ENCODE measurements at regions not wholly inside any gene's neighbourhood (a gene's known extent, or its start where the extent isn't known, plus 50 kb on each side); places are given as distances from the start of the nearest gene placed in this dataset.

DNA sequence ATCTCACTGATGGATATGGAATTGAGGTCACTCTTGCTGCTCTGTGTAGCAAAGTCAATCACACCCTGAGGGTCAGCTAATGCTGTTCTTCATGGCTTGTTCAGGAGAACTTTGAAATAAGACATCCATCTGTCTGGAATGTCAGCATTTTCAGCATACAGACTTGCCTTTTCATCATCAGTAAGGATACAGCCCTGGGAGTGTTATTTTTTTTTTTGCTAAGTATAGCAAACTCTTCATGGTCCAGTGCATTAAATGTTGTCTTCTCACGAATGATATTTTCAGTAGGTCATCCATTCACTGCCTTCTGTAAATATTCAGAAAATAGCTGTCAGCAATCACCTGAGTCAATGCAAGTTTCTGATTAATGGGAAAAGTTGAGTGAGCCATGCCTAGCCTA is 268.8 kb upstream of the SMIM31 start:
- no peak for DNase-seq

DNA sequence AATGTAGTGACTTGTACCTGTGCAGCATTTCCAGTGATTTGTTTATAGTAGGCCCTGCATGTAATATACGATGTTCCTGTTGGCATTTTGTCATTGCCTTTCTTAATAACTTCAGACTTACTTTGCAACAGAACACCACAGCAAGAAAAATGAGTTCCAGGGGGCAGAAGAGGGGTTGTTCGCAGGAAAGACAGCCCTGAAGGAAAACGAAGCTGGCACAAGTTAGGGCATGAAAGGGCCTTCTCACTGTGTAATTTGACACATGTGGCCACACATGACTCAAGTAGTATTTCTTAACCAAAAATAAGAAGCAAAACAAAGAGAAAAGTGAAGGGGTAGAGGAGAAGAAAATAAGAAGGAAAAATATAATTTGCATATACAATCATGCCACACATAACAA is 265.8 kb upstream of the SMIM31 start:
- no peak for DNase-seq

DNA sequence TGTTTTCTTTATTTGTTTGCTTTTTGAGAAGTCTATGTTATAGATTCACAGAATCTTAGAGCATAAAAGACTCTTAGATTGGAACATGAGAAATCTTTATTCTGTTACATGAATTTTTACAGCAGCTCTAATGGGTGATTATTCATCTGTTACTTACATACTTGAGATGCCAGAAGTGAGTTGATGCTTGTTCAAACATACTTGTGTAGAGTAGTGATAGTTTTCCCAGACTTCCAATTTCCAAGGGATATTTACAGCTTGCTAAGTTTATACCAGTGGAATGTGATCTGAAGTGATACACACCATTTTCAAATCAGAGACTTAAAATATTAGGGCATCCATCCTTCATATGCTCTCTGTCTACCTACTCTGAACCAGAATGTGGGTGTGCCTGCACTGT is 252.9 kb upstream of the SMIM31 start:
- no peak for DNase-seq

DNA sequence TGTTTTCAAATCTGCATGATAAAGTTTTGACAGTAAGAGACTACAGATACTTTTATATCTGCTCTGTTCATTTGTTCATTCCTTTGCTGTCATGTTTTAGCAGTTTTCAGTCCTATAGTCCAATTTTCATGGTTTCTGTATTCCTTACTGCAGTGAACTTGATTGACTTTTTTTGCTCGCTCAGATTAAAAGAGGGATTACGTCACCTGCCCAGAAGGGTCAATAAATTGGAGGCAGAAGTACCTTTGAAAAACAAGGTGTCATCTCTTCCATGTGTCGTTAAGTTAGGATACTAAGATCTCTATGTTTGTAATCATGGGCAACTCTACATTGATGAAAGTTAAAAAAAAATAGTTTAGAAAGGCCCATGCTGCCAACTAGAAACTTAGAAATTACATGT is 250.1 kb upstream of the SMIM31 start:
- no peak for DNase-seq

DNA sequence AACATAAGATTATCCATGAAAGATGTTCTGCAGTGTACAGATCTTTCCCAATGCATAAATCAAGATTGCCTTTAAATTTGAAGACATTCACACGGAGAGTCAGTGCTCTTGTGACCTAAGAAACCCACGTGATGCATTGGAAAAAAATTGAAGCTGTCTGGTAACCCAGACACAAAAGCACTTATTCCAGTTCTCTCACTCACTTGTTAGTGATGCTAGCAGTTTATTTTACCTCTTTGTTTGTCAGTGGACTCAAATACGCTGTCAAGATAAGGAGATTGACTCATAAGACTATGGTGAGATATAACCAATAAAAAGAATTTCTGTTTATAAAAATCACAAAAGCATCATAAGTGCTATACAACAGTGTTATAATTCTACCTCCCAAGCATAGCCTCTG is 245.8 kb upstream of the SMIM31 start:
- no peak for DNase-seq

DNA sequence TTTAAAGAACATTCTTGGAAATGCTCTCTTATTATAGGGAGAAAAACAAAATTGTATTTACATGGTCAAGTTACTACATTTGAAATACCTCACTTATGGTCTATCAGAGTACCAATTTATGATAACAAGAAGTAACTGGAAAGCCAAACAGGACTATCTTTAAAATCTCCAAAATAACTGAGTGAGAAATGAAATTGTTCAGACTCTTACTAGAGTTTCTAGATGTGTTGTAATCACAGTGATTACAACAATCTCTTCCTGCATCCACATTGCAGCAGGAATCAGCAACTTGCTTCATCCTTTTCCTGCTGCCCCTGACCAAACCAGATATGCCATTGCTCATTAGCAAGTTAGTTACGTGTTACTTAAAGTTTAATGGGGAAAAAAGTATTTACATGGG is 245.2 kb upstream of the SMIM31 start:
- DNase-seq = peak in 1 of 2 donors; percentile 54

DNA sequence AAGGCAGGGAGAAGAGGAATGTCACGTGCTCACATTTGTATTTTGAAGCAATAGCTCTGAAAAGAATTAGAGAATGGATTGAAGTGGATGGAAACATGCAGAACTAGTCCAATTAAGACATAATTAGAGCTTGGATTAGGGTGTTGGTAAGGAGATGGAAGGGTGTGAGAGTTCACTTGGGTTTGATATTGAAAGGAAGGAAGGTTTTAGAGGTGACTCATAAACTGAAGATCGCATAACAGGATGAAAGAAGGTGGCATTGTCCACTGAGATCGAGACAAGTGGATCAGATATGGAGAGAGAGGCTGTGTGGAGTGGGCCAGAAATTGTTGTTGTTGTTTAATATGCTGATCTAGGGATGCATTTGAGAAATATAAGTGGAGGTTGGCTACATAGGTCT is 244.0 kb upstream of the SMIM31 start:
- no peak for DNase-seq

DNA sequence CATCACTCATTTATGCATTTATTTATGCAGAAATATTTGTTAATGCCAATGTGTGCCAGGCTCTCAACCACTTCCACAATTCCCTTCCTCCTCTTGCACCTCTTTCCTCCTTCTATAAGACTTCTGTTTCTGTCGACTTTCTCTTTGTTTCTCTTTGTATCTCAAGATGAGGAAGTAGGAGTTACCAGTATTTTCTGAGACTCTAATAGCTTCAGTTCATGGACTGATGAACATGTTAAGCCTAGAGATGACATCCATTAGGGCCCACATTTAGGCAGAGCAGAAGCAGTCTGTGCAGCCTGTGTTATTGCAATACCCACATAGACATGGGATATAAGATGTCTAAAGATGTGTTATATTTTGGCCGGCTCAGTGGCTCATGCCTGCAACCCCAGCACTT is 241.8 kb upstream of the SMIM31 start:
- no peak for DNase-seq

DNA sequence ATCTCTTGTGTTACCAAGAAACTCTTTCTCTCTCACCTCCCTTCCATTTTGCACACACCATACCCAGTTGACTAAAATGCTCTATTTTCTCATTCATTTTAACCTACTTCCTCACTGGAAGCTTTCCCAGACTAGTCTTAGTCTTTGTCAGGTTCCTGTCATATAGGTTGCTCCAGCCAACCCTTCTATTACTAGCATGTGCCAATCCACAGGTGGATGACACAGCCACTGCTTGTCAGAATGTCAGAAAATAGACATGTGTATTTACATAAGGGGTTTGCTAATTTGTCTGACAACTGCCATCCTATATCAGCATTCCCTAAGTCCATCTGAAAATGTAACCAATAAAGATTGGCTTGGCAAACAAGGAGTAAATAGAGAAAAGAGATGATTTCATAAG is 239.2 kb upstream of the SMIM31 start:
- DNase-seq = no peak

DNA sequence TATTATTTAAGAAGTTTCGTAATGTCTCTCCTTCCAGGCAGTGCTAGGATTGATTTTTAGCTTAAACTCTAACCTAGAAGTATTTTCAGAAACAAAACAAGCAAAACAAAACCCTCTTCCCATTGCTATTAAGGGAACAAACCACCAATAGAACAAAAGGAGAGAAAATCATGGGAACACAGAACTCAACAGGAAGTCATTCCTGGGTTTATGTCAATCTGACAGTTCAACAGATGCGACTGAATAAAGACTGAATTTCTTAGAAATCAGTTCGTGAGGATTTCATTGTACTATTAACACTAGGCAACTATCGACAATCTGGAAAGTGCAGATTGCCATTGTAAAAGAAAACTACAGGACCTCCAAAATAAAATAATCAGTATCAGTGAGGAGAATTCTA is 229.1 kb upstream of the SMIM31 start:
- no peak for DNase-seq

DNA sequence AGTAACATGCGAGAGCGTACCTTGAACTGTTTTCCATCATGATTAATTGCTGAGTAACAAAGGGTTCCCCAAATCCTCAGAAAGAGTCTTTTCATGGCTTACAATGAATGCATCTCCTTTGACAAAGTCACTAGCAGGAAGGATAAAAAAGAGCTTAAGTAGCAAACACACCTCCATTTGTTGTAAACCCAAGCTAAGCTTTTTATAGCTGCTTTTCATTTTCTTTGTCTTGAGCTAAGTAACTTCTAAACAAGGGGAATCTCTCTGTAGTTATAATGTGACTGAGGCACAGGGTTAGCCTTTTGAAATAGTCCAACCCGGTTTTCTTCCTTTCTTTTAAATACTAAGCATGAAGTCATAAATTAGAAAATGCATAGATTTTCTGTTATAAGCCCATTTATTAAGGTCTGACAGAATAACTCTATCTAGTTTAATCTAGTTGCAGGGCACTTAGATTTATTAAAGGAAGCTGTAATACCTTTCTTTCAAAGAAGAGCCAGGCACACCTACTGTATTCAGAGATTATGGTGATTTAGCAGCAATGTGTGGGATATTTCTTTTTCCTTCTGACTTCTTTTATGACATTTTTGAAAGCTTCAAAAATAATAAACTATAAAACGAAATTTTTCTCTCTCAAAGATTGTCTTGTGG is 226.9 kb upstream of the SMIM31 start:
- DNase-seq = no peak

DNA sequence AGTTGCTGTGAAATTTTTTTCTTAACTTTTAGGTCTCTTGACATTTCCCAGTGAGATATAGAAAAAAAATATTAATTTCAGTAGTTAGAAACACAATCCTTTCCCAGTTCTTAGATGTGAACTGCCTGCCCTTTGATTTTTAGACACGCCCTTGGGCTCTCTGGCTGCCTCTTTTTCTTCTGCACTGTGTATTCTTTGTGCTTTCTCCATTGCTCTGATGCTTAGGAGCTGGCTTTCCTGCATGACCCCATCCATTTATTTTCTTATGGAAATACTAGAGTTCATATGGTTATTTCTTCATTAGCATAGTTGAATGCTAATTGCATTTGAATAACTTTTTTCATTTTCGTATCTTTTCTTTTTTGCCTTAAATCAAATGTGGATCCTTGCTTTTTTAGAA is 224.9 kb upstream of the SMIM31 start:
- no peak for DNase-seq

DNA sequence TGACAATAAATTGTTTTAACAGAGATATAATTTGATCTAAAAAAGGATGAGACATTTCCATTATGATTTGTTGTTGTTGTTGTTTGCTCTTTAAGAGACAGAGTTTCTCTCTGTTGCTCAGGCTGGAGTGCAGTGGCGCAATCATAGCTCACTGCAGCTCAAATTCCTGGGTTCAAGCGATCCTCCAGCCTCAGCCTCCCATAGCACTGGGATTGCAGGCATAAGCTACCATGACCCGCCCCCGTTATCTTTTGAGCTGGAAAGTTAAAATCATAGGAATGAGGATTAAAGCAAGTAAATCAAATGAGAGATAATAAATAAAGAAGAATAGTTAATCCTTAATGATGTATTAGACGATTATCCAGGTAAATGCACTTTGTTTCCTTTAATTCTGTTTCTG is 224.4 kb upstream of the SMIM31 start:
- no peak for DNase-seq

DNA sequence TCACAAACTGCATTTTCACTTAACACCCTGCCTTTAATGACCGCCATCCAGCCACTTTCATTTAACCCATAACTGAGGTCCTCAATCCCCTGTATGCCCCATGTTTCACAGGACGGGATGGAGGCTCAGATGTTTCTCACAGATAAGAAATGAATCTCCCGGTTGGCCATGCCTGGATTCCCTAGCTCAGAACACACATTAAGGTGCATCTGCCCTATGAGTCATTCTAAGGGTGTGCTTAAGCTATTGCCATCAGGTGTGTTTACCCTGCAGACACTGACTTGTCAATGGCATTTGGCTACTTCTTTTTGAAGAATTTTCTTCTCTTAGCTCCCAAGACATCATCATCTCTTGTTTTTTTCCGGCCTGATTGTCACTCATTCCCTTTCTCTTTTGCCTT is 222.6 kb upstream of the SMIM31 start:
- no peak for DNase-seq

DNA sequence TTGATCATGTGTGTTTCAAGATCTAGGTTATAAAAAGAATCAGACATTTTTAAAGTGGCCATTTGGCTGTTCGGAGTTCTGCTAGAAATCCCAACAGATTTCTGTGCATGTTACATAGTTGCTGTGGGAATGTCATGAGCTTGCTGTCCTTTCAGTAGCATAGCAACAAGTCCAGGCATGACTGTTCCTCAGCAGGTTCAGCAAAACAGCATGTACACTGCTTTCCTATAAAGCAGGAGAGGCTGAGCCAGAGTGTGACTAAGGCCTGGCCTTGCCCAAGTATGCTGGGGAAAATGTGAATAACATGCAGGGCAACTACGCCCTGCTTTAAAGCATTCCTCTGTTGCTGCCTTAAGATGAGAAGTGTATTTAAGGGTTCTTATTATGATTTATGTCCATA is 217.1 kb upstream of the SMIM31 start:
- DNase-seq = no peak

DNA sequence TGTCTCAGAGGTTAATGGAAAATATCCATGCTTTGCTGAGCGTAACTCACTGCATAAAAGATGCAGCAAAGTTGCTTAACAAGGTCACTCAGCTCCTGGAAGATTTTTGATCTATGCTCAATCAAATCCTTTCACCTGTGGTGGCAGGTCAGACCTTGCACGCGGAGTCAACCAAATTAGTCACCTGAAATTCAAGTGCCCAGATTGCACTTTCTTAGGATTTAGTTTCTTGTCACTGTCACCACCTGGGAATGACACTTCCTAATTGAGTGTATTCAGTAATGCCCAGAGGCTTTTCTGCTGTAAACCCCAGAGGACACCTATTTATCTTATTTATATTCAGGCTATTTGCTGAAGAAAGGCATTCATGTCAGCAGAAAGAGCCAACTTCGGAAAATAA is 215.8 kb upstream of the SMIM31 start:
- no peak for DNase-seq

DNA sequence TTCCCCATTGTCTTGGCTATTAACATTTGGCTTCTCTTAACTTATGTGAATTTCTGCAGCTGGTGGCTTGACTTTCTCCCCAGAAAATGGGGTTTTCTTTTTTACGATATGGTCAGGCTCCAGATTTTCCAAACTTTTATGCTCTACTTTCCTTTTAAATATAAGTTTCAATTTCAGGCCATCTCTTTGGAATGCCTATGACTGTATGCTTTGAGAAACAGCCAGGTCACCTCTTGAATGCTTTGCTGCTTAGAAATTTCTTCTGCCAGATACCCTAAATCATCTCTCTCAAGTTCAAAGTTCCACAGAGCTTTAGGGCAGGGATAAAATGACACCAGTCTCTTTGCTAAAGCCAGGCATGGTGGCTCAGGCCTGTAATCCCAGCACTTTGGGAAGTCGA is 212.9 kb upstream of the SMIM31 start:
- DNase-seq = no peak

DNA sequence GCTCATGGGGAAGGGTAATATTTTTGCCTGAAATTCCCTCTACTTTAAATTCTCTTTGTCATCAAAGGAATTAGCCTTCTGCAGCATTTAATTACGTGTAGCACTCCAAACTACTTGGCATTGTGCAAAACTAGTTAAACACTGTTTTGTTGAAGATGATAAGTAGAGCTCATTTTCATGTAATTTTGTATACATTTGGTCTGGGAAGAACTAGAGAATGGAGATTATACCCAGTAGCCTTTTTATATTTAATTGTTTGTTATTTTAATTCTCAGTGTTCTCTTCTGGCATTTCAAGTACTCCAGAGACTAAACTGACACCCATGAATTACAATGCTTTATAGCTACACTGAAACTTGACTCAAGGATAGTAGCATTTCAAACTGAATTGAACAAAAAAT is 211.5 kb upstream of the SMIM31 start:
- no peak for DNase-seq

DNA sequence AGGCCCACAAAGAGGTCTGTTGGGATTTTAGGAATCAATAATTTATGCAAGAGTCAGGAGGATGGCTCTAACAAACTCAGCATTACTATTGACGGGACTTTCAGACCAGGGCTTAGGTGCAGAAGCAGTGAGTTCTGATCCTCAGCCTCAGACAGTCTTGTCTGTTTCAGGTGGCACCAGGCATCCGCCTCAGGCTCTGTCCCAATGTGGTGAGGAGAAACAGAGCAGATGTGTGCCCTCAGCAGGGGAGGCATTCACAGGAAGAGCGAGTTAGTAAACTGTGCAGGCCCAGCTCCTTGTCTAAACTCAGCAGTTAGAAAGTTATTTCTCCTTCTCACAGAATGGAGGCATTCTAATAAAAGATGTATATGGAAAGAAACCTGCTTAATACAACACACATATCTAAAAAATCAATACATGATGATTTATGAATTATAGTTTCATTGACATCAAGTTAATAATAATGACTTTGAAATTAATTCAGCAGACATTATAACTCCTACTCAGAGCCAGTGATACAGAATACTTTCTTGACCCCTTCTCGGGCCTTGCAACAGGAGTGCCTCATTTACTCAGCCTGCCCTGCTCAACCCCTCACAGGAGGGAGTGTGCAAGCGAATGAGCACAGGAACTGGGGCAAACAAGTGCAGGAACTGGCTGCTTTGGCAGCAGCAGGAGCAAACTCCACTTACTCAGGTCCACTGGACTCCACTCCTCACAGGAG is 202.8 kb upstream of the SMIM31 start:
- no peak for DNase-seq

DNA sequence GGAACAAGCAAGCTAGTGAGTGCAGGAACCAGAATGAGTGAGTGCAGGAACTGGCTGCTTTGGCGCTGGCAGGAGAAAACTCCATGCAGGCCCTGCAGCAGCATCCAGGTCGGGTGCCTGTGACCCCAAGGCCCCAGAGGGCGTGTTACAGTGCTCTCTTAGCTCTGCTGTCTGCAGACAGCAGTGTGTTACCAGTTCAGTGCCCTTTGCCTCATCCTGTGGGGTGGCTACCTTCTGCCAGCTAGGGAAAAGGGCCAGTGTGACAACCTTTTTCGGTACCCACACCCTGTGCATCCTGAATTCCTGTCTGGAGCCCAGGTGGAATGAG is 202.3 kb upstream of the SMIM31 start:
- DNase-seq = no peak

DNA sequence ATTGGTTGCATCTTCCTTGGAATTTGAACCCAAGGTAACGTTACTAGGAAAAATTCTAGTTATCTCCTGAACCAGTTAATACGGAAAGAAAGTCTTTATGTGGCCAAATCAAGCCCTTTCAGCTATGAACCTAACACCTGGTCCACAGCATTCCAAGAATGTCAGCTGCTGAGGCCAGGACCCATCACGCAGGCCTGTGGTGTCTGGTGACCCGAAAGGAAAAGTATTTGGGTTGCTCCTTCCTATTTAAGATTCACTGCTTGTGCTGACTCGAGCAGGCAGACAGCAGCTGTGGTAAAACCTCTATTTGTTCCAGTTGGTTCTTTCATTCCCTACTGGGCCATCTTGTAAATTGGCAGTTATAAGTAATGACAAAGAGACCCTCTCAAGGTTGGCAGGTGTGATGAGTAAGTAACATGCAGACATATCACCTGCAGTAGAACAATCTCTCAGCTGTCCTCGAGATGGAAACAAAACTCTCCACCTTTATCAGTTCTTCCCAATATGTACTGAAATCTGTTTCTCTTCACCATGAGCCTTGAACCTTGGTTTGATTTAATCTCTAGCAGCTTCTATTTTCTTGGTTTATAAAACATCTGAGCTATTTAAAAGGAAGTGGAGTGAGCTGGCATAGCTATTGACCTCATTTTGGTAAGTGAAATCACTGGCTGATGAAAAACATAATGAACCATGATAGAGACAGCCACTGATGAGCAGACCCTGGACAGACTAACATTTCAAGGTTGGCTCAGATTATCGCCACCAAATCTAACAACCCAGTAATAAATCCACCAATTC is 182.1 kb upstream of the SMIM31 start:
- no peak for DNase-seq

DNA sequence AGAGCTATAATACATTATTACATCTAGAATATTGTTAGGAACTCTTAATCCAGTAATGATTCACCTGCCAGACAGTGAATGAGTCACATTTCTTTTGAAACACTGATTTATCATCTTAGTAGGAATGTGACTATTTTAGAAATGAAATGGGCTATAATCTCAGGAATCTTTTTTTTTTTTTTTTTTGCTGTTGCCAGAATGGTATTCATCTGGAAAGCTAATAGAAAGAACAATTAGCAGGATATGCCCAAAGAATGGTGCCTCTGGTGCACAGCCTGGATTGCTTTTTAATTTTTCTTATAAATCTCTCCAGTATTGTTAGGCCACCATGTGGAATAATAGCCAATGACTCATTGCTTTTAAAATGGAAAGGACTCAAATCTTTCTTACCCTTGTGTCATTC is 181.1 kb upstream of the SMIM31 start:
- no peak for DNase-seq

DNA sequence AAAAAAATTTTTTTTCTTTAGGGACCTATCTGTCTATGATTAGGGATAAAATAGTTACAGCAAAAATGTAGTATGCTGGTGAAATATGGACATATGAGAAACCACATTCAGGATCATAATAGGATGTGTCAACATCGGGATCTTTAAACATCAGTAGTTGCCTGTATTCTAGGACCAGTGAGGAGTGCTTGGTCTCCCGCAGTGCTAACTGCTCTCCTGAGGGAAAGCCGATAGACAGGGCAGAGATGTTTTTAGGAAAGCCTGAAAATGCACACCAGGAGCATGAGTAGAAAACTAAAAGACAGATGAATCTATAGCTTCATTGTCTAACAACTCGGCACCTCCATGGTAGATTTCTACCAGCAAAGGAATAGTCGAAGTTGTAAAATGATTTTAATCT is 178.1 kb upstream of the SMIM31 start:
- no peak for DNase-seq
